PFSK-1 (cell line): ENCODE measurements at regions not wholly inside any gene's neighbourhood (a gene's known extent, or its start where the extent isn't known, plus 50 kb on each side); places are given as distances from the start of the nearest gene placed in this dataset.

Experiments used
- FOXP2 ChIP-seq: optimal IDR thresholded peaks from 2 replicates; pipeline ENCODE3; 2011; ENCODE audit warnings: borderline replicate concordance, control low read depth, inconsistent platforms; ENCODE audit not compliant: insufficient read depth; ENCODE audit errors: extremely low read length, extremely low read depth
- POLR2AphosphoS5 ChIP-seq: IDR thresholded peaks from 2 replicates; pipeline ENCODE4 v1.6.1; 2012; ENCODE audit warnings: low read depth, mild to moderate bottlenecking, control low read depth, low read length, moderate library complexity
- SIN3A ChIP-seq: IDR thresholded peaks from 2 replicates; pipeline ENCODE4 v1.6.1; 2012; ENCODE audit warnings: mild to moderate bottlenecking, low read length, moderate library complexity, borderline replicate concordance; ENCODE audit not compliant: insufficient read depth
- TAF1 ChIP-seq: IDR thresholded peaks from 2 replicates; pipeline ENCODE4 v1.6.1; 2012; ENCODE audit warnings: low read length, control low read depth, borderline replicate concordance; ENCODE audit not compliant: insufficient read depth
- TF ChIP-seq, protein P1 (sequence below), 2 experiments: IDR thresholded peaks; 2 replicates each; pipeline versions ENCODE4 v1.6.1 to v1.8.0; 2011 to 2012; ENCODE audit warnings: low read depth in 2 of 2, low read length in 2 of 2, control low read depth in 1 of 2, inconsistent platforms in 1 of 2, mild to moderate bottlenecking in 1 of 2, moderate library complexity in 1 of 2; ENCODE audit not compliant: insufficient read depth in 1 of 2

DNA sequence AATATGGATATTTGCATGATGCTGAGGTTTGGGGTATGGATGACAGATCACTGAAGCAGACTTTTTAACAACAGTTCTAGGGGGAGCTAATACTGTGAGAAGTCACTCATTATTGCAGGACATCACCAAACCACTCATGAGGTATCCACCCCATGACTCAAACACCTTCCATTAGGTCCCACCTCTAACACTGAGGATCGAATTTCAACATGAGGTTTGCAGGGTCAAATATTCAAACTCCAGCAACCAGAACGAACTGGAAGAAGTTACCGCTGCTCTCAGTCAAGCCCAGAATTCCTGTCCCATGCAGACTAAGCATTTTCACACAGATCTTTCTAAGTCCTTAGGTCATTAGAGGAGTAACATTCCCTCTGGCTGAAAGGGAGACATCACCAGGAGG lies 758.9 kb downstream of the UQCRFS1 start:
- TF ChIP-seq POLR2AphosphoS5, result no peak
- TF ChIP-seq, protein P1, sequence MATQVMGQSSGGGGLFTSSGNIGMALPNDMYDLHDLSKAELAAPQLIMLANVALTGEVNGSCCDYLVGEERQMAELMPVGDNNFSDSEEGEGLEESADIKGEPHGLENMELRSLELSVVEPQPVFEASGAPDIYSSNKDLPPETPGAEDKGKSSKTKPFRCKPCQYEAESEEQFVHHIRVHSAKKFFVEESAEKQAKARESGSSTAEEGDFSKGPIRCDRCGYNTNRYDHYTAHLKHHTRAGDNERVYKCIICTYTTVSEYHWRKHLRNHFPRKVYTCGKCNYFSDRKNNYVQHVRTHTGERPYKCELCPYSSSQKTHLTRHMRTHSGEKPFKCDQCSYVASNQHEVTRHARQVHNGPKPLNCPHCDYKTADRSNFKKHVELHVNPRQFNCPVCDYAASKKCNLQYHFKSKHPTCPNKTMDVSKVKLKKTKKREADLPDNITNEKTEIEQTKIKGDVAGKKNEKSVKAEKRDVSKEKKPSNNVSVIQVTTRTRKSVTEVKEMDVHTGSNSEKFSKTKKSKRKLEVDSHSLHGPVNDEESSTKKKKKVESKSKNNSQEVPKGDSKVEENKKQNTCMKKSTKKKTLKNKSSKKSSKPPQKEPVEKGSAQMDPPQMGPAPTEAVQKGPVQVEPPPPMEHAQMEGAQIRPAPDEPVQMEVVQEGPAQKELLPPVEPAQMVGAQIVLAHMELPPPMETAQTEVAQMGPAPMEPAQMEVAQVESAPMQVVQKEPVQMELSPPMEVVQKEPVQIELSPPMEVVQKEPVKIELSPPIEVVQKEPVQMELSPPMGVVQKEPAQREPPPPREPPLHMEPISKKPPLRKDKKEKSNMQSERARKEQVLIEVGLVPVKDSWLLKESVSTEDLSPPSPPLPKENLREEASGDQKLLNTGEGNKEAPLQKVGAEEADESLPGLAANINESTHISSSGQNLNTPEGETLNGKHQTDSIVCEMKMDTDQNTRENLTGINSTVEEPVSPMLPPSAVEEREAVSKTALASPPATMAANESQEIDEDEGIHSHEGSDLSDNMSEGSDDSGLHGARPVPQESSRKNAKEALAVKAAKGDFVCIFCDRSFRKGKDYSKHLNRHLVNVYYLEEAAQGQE (IDR thresholded peaks at IDR 0.05; ENCODE audit: insufficient read depth in 1 of 2, low read depth in 2 of 2, low read length in 2 of 2), result no peak
- no peak for TF ChIP-seq SIN3A
- no peak for TF ChIP-seq FOXP2
- no peak for TF ChIP-seq TAF1

DNA sequence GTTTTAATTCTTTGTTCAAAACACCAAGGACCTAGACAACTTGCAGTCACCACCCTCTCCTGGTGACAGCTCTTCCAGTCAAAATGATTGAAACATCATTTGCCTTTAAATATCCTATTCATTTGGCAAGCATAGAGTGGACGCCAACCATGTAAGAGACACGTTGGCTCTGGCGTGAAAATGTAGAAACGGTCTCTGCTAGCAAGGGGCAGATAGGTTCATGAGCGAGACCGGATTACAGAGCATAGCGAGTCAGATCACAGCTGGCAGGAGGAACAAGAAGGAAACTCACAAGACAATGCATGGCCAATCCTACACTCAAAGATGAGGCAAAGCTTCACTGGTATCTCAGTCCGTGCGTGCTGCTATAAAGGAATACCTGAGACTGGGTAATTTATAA lies 759.5 kb downstream of the UQCRFS1 start:
- TF ChIP-seq, protein P1 (IDR thresholded peaks at IDR 0.05; ENCODE audit: insufficient read depth in 1 of 2, low read depth in 2 of 2, low read length in 2 of 2), result no peak
- TF ChIP-seq SIN3A (no peak), FOXP2 (no peak), TAF1 (no peak), POLR2AphosphoS5 (no peak)

DNA sequence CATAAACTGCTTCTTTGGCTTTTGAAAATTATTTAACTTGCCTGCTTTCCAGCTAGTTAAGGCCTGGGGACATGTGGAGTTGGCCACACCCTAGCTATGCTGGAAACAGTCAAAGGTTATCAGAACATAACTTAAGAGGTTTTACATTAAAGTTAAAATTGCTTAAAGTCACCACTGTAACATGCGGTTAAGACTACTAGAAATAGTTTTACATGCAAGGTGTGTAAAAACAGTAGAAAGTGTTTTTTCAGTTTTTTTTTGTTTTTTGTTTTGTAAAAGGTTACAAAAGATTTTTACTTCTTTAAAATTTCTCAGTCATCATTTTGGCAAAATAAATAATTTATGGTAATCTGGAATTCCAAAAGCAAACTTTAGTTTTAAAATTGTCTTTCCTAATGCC lies 763.1 kb downstream of the UQCRFS1 start:
- TF ChIP-seq SIN3A, result no peak

DNA sequence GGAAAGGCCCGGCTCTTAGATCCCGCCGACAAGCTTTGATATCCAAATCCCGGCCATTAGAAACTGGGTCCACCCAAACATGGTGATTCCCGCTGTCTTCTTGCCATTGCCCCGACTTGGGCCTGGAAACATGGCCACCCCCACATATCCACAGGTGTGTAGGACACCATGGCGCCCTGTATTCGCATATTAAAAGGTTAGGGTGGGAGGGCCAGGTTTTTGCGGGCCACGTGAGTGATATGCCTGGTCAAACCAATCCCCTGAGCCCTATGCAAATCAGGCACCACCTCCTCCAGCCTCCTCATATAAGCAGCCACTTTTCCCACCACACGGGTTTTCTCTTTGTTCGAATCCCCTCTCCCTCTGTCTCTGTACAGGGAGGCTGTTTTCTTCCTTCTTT lies 766.4 kb downstream of the UQCRFS1 start:
- TF ChIP-seq POLR2AphosphoS5 (no peak), TAF1 (no peak), FOXP2 (no peak), SIN3A (no peak)
- TF ChIP-seq, protein P1 (IDR thresholded peaks at IDR 0.05; ENCODE audit: insufficient read depth in 1 of 2, low read depth in 2 of 2, low read length in 2 of 2), result no peak

DNA sequence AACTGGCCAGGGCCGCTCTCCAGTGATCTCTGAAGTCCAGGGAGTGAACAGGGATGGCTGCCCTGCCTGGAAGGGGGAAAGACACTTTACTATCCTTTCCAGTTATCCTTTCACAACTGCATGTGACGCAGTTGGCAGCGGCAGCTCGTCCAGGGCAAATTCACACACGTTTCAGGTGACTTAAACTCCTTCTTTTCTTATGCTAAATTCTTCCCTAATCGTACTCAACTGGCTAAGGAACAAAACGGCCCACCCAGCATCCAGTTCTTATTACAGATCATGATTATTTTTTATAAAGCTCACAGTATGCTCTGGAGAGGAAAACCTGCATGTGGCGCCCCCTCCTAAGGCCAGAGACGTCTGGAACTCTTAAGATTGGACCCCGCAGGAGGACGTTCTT lies 767.1 kb downstream of the UQCRFS1 start:
- TF ChIP-seq, protein P1 (IDR thresholded peaks at IDR 0.05; ENCODE audit: insufficient read depth in 1 of 2, low read depth in 2 of 2, low read length in 2 of 2), result no peak
- TF ChIP-seq TAF1, result no peak

DNA sequence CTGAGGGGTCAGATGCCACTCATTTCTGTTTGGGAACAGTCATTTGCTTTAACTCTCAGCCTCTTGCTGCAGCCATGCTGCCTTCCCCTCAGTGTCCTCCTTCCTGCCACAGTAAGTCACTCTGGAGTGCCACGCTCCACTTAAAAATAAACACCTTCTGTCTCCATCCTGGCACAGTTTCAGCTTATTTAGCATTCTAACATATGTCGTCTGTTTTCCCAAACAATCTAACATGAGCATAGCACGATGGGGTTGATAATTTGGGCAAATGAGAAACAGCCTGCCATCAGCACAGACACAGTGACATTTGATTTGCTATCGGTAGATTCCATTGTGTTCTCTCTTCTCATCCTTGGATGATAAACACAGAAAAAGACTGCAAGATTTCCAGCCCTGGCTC lies 768.6 kb downstream of the UQCRFS1 start:
- TF ChIP-seq SIN3A (no peak), FOXP2 (no peak), POLR2AphosphoS5 (no peak), TAF1 (no peak)
- TF ChIP-seq, protein P1 (IDR thresholded peaks at IDR 0.05; ENCODE audit: insufficient read depth in 1 of 2, low read depth in 2 of 2, low read length in 2 of 2), result no peak
